Heart left ventricle (tissue), 13 donors: ENCODE measurements at regions not wholly inside any gene's neighbourhood (a gene's known extent, or its start where the extent isn't known, plus 50 kb on each side); places are given as distances from the start of the nearest gene placed in this dataset.

ENCODE experiments used
- CTCF ChIP-seq, 12 donors: fragments of 200-600 bp; sonication (generic) in 4 of 12; IDR thresholded peaks; one replicate each; pipeline versions ENCODE4 v1.5.0 to v1.8.0; 2018 to 2022; ENCODE audit warnings: antibody characterized with exemption in 12 of 12, mild to moderate bottlenecking in 5 of 12
- POLR2A ChIP-seq, 2 donors: fragments of 450-650 bp; IDR thresholded peaks; one replicate each; pipeline ENCODE4 v1.6.1; 2017; ENCODE audit warnings: antibody characterized with exemption in 2 of 2, mild to moderate bottlenecking in 2 of 2, moderate library complexity in 2 of 2
- donor health status: ischemic (EF 13 %, LVEDD 7.1; RV severe dilation, severe dysfunction).
- donor health status: DM: no; HTN: yes; CAD: no.
- donor health status: DM: no; HTN: no; CAD: no.
- donor health status: ischemic (EF 25% LVEDD 6.9; RV normal size, moderate dysfunction).
- donor health status: ischemic (EF 25% LVEDD 5.7; RV mildly dilated, moderate dysfunction).
- donor health status: ischemic (EF 35%, LVEDD 5.7; RV mildly dilated, moderate dysfunction).
- donor health status: nonischemic (EF 11% LVEDD 7.7; RV severe dilation, severe dysfunction).
- donor health status: DM: yes; HTN: yes; CAD: no.
- donor health status: PGD.
- donor health status: ischemic (EF 29% LVEDD 5.4; RV normal size, mild dysfunction).
- donor health status: nonischemic (EF 23%, LVEDD 6.1; RV moderate dilation, normal function).

GRCh38 chr7:81073931-81074251, 155.0 kb upstream of the SEMA3C start:
- TF ChIP-seq POLR2A (IDR thresholded peaks at IDR 0.05) (no peak), CTCF (IDR thresholded peaks at IDR 0.05) (no peak)
